Activated CD4-positive, alpha-beta T cell treated with anti-CD3 and anti-CD28 coated beads, Interleukin-2, amount 50 U/mL, for 48 hours (primary cell): ENCODE measurements at regions not wholly inside any gene's neighbourhood (a gene's known extent, or its start where the extent isn't known, plus 50 kb on each side); places are given as distances from the start of the nearest gene placed in this dataset.
"Not testable (repeated sequence)": the region's sequence is repeated elsewhere in the genome, so short reads cannot be mapped to it uniquely, and the experiment has no call there.

ENCODE experiments used
- DNase-seq, 2 experiments: peaks; one replicate each; pipeline ENCODE4 v3.0.0-alpha.2; 2020

DNA sequence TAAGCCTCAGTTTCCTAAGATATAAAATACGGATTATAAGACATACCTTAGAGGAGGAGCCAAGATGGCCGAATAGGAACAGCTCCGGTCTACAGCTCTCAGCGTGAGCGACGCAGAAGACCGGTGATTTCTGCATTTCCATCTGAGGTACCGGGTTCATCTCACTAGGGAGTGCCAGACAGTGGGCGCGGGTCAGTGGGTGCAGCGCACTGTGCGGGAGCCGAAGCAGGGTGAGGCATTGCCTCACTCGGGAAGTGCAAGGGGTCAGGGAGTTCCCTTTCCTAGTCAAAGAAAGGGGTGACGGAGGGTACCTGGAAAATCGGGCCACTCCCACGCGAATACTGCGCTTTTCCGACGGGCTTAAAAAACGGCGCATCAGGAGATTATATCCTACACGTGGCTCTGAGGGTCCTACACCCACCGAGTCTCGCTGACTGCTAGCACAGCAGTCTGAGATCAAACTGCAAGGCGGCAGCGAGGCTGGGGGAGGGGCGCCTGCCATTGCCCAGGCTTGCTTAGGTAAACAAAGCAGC, 1877.1 kb upstream of the C9orf72 start:
- not testable (repeated sequence) for DNase-seq

DNA sequence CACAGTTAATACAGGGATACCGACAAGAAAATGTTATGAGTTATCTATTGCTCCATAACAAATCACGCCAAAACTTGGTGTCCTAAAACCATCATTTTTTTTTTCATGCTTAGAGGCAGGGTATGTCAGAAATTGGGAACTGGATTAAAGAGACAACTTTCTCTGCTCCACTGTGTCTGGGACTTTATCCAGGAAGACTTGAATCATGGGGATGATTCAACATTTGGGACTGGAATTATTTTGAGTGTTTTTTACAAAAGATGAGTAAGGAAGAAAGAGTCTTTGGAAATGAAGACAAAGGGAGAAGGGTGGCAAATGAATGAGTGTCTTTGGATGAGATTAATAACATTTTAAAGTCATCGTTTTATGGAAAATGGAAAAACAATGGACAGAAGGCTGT, 1883.7 kb upstream of the C9orf72 start:
- no peak for DNase-seq

DNA sequence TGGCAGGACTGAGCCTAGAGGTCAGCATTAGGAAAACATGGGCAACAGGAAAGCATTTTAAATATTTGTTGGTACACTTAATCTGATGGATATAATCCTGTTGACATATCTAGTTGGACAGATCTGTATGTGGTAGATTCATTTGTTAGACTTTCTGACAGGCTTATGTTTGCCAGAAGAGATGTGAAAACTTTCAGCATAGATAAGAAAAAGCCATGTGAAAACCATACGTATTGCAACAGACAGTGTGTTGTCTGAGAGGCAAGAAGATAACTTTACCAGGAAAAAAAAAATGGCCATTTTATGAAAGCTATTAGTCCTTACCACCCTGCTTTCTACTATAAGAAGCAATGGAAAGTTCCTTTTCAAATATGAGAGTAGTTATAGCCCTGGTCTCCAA, 1902.2 kb upstream of the C9orf72 start:
- no peak for DNase-seq

DNA sequence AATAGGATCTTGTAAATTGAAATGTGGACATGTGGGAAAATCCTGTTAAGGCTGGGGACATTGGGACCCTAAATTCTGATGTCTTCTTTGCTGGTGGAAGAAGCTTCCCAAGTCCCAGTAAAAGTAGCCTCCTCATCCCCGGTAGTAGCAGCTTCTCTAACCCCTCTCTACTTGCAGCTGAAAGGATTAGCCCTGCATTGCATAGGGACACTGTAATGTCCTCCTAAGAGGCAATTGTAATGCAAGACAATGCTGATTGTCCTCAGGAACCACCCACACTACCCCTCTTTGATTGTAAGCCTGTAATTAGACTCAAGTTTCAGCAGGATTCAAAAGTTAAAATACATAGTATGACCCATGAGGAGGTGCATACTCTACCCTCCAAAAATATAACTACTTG, 1938.4 kb upstream of the C9orf72 start:
- no peak for DNase-seq

DNA sequence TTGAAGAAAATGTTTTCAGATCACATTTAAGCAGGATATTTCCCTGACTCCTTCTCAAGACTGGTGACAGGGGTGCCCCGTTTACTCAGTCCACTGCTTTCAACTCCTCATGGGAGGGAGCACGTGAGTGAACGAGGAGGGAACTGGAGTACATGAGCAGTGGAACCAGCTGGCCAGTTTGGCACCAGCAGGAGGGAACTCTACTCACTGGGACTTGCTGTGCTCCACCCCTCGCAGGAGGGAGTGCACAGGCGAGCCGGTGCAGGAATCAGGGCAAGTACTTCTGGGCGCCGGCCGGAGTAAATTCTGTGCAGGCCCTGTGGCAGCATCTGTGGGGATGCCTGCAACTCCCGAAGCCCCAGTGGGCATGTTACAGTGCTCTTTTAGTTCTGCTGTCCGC, 1941.1 kb upstream of the C9orf72 start:
- no peak for DNase-seq

DNA sequence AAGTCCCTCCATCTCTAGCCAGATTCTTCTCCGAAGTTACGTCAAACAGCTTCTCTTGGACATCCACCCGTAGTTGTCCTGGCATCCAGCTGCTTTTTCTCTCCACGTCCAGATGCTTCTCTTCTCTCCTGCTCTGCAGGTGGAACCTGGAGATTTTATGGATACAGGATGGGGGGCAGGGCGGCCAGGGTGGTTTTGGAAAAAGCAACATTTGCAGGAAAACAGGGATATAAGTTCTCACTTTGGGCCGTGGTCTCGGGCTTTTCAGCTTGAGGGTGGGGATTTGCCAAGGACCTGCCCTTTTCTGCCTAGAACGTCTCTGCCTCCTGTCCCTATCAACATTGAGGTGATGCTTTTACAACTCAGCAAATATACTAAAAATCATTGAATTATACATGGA, 1941.6 kb upstream of the C9orf72 start:
- DNase-seq, result no peak

DNA sequence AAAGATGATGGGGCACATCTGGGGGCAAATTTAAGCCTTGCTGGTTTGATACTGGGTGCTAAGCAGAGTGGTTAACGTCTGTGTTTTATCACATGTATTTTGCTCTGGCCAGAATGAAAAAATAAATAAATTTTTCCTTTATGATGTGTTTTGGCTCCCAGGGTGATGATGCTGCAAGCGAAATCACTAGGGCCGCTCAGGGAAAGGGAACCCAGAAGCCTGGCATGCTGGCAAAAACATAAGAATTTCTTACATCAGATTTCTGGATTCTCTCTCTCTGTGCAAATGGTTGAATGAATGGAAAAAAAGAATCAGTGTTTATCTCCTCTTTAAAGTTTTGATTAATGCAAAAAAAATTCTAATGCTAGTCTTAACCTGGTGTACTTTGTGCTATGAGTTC, 1975.2 kb upstream of the C9orf72 start:
- DNase-seq, result no peak

DNA sequence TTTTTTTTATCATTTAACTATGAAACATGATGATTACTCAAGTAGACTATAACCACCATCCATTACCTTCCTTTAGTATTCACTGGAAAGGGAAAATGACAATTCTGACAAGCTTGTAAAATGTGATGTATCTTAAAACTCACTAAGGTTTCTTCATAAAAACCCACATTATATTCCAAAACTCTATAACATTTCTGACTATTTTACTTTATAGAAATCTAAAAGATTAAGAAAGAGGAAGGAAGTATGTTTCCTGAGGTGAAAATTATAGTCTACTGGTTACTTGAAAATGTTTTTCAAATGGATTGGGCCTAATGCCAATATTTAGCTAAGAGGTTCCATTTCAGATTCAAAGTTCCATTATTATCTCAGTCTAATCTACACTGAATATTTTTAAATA, 1982.2 kb upstream of the C9orf72 start:
- no peak for DNase-seq

DNA sequence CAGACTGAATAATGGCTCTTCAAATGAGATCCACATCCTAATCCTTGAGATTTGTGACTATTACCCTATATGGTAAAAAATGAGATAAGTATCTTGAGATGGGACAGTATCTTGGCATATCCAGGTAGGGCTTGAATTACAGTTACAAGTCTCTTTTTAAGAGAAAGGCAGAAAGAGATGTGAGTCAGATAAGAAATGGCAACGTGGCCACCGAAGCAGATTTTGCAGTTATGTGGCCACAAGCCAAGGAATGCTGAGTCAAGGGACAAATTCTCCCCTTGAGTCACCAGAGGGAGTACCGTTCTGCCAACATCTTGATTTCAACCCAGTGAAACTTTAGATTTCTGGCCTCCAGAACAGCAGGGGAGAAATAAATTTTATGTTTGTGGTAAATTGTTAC, 1983.0 kb upstream of the C9orf72 start:
- DNase-seq, result no peak

DNA sequence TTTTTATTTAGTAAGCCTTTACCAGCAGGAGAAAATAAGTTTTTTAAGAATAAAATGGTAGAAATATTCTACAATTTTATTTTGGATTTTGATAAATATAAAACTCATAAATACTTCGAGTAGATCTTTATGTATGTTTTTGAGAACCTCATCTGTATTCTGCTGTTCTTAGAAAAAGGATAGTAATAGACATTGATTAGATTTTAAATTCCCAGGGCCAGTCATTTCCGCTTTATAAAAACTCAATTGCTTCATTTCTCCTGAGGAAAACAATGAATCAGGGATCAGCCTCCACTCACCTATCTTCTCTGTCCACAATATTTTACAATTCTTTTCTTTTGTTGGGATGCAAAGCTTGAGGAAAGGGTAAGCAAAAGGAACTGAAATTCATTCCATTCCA, 1983.5 kb upstream of the C9orf72 start:
- DNase-seq, result no peak

DNA sequence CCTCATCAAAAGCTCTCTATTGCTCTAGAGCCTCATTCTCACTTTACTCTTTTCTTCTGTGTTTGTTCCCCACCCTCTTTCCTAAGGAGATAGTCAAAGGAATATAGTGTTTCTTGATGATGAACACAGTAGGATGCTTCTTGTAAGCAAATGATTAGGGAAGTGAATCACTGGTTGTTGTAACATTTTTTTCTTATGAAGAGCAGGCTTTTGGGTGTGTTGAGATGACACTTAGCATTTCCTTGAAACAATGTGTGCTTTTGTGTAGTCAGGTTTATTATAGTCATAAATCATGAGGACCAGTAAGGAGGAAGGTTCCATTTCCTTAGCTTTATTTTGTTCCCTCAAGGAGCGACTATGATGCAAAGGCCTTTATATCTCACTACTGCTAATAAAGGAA, 1991.3 kb upstream of the C9orf72 start:
- no peak for DNase-seq

DNA sequence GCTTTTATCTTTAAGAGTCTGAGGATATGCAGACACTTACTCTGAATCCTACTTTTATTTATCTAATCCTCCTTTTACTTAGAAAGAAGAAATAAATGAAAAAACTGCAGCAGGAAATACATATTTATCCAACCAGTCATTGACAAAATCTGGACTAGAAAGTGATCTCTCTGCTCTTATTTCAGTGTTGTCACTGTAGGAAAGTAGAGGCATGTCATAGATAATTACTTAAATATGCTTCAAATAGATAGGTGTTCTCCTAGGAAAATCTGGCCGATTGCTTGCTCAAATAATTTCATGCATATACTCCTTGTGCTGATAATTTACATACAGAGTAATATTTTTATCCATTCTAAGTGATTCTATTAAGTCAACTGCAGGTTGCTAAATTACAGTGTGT, 2001.9 kb upstream of the C9orf72 start:
- no peak for DNase-seq

DNA sequence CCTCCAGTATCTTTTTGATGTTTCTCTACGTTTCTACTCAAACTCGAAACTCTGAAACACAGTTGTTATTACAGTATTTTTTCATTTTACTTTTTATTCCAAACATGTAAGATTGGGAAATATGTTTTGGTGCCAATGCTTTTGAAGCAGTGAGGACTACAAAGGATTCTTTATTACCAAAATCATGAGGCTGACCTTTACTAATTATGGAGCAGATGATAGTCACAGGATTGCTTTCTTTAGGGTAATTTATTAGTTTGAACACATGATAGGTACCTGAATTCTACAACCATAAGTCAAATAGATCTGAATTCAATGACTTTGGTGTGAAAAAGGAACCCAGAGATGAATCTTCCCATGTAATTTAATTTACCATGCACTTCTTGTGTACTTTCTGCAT, 2015.1 kb upstream of the C9orf72 start:
- DNase-seq, result no peak

DNA sequence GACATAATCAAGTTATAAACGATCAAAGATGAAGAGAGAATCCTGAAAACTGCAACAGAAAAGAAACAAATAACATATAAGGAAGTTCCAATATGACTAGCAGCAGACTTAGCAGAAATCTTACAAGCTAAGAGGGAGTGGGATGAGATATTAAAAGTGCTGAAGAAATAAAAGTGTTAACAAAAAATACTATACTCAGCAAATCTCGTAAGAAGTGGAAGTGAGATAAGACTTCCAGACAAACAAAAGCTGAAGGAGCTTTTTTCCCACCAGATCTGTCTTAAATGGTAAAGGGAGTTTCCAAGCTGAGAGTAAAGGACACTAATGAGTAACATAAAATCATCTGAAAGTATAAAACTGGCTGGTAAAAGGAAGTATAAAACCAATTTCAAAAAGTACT, 2036.0 kb upstream of the C9orf72 start:
- DNase-seq, result no peak

DNA sequence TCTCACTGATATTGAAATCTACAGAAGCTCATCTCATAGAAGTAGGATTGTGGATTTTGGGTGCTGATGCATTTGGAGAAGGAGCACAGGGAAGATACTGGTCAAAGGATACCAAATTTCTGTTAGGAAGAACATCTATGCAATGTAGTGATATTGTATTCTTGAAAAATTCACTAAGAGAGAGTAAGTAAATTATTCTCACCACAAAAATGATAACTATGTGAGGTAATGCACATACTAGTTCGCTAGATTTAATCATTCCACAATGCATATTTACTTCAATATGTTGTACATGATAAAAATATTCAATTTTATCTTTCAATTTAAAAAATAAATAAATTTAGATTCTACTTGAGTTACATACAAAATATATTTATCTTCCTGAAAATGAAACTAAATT, 2040.5 kb upstream of the C9orf72 start:
- DNase-seq, result no peak

DNA sequence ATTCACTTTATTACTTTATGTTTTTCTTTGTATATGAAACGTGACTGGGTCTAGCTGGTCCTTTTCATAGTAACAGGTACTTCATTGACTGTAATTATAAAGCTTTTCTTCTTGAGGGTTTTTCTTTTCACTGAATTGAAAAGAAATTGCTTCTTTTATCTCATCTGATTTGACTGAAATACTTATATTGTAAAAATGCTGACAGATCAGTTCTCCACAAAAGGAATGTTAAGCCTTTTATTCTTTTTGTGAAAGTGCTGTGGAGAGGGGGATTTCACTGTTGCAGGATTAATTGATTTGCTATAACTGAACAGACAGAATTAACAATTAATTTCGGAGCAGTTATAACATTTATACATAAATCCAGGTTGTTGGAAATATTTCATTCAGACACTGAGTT, 2043.6 kb upstream of the C9orf72 start:
- DNase-seq, result no peak

DNA sequence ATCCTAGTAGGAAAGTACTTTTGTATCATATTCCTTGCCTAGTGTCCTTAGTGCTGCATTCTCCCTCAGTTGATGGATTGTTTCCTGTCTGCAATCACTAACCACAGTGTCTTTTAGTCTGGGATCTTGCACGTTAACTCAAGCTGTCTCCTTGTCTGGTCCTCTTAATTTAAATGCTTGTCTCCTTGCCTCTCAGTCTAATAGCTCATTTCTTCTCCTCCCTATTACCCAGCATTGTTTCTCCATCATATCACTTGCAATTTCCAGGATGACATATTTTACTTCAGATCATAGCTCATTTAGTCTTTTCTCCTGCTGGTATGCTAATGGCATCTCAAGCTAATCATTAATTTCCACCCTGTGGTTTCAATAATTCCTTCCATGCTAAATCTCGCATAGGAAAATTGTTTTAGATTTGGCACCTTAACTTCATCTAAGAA, 2052.0 kb upstream of the C9orf72 start:
- DNase-seq, result no peak

DNA sequence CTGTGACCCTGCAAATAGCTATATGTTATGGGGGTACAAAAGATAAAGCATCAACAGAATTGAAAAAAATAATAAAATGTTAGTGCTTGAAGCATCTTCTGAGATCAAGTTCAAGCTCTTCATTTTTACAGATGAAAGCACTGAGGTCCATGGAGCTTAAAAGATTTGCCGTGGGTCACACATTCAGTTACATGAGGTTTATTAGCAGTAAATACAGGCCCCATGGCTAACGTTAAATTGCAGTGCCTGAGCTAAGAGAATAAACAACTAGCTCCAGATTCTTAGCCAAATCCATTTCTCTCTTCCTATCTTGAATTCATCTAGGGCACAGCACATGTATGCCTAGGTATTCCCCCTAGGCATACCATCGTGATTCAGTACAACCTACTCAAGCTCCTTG, 2052.7 kb upstream of the C9orf72 start:
- no peak for DNase-seq

DNA sequence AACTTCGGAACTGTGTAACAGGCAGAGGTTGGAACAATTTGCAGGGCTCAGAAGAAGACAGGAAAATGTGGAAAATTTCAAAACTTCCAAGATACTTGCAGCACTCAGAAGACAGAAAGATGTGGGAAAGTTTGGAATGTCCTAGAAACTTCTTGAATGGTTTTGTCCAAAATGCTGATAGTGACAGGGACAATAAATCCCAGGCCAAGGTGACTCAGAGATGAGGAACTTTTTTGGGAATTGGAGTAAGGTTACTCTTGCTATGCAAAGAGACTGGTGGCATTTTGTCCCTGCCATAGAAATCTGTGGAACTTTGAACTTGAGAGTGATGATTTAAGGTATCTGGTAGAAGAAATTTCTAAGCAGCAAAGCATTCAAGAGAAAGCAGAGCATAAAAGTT, 2055.6 kb upstream of the C9orf72 start:
- not testable (repeated sequence) for DNase-seq

DNA sequence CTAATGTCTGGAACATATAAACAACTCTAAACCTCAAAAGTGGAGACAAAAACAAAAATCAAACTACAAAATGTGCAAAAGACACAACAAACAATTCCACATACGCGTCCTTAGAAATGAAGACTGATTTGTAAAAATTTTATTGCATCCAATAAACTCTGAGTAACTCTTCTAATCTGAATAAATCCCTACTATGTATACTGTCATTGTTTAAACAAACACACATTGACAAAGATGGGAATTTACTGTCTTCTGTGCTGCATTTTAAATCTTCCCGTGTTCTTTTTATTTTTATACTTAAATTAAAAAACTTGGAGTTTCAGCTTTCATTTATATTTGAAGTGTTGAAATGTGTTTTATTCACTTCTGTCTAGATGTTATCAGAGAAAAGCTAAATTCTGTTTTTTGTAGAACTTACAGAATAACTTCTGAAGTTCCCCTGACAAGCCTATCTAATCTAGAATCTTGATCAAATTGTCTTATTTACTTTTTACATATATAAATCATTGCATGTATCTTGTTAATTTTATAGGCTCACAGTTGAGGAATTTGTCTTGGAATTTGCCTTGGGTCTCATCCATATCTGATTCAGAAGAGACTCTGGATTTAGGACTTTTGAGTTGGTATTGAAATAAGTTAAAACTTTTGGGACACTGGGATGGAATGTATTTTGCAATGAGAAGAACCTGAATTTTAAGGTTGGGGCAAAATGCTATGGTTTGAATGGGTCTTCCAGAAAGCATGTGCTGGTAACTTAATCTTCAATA, 2064.4 kb upstream of the C9orf72 start:
- no peak for DNase-seq

DNA sequence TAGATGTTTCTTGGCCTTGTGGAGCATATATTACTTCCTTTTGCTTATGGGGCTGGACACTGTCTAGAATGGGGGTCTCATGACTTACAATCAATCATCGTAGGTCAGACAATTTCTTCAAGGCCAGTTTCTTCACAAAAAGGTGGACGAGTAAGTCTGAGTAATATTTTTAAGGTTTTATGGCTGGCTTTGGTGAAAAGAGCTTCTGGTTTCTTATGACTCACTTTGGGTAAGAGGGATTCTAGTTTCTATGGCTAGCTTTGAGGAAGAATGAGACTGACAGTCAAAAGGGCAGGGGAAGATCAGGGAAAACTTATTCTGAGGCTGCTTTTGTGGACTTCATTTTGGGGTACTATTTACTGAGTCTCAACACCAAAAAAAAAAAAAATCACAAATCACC, 2067.2 kb upstream of the C9orf72 start:
- no peak for DNase-seq

DNA sequence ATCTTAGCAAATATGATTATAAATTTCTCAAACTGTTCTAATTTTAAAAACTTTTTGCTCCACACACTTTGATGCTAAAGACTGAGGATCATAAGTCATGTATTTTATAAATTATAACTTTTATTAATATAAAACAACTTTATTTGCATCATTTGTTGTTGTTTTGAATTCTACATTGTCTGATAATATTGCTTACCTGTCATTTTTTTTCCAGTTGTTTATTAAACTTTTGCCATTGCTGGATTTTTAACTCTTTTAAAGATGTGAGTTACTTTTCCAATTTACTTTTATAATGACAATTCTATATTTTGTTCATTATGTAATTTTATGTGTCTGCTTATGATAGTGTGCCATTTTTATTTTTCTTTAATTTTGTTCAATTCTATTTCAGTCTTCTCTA, 2071.2 kb upstream of the C9orf72 start:
- DNase-seq, result no peak

DNA sequence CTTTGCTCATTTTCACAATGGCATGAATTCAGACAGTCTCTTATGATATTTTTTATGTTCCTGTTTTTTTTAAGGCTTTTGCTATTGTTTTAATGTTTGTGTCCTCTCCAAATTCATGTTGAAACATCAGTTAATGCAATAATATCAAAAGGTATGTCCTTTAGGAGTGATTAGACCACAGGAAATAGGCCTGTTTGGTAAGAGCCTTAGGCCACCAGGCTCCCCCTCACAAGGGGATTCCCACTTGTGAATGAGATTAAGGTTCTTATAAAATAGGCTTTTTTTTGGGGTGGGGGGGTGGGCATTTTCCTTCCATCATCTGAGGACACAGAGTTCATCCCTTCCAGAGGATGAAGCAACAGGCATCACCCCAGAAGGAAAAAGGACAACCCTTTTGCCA, 2074.2 kb upstream of the C9orf72 start:
- no peak for DNase-seq

DNA sequence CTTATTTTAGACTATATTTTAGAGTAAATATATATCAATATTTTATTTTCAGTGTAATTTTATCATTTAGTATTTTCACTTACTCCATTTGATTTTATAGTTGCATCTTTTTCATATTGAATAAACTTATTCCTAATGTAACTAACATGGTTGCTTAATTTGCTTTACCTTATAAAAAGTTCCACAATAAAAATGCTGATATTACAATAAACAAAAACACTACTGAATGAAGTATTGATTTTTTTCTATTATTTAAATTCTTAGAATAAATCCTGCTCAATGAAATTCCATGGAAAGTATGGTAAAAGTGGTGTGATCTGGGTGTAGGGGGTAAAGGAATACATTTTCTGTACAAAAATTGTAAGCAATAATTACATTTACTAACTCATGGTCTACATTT, 2074.9 kb upstream of the C9orf72 start:
- no peak for DNase-seq

DNA sequence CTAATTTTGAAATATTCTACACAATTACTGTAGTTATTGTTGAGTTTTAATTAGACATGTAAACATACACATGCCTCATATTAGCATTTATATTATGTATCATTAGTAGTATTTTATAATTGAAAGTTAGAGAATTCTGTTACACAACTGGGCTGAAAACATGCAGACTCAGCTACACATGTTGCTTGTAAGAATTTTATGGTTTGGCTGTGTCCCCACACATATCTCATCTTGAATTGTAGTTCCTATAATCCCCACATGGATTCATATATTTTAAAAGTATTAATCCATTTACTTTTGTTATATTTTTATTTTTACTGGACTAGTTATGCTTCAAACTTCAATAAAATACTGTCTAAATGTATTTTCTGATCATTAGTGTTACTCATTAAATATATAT, 2075.3 kb upstream of the C9orf72 start:
- DNase-seq, result no peak
